Fibroblast of peridontal ligament (primary cell): ENCODE measurements at regions not wholly inside any gene's neighbourhood (a gene's known extent, or its start where the extent isn't known, plus 50 kb on each side); places are given as distances from the start of the nearest gene placed in this dataset.

Source experiments
- DNase-seq: peaks from one replicate; pipeline ENCODE4 v3.0.0-alpha.2; 2010; ENCODE audit errors: extremely low read depth

DNA sequence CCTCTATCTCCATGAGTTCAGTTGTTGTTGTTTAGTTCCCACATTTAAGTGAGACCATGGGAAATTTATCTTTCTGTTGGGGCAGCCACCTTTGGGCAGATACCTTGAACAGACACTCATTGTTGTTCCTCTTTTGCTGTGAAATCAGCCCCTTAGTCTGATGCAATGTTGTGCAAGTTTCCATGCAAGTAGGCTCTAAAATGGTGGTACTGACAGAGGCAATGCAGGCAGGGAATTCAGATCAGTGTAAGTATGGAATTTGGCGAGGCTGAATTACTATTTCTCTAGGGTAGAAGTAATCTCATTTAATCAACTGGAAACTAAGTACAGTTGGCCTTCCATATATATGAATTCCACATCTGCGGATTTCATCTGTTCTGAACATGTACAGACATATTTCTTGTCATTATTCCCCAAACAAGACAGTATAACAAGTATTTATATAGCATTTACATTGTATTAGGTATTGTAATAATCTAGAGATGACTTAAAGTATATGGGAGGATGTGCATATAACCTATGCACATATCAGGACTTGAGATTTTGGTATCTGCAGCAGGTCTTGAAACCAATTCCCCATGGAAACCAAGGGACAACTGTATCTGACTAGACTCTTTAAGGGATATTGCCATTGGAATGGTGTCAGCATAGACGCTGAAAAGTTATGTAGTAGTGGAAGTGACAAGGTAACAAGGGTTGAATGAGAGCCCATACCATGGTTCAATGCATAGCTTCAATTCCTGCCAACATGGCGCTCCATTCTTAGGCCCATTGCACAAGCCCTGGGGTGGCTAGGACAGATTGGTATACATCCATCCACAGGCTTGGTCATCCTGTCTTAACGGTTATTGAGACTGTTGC is 281.5 kb upstream of the HTR2A start:
- no peak for DNase-seq

DNA sequence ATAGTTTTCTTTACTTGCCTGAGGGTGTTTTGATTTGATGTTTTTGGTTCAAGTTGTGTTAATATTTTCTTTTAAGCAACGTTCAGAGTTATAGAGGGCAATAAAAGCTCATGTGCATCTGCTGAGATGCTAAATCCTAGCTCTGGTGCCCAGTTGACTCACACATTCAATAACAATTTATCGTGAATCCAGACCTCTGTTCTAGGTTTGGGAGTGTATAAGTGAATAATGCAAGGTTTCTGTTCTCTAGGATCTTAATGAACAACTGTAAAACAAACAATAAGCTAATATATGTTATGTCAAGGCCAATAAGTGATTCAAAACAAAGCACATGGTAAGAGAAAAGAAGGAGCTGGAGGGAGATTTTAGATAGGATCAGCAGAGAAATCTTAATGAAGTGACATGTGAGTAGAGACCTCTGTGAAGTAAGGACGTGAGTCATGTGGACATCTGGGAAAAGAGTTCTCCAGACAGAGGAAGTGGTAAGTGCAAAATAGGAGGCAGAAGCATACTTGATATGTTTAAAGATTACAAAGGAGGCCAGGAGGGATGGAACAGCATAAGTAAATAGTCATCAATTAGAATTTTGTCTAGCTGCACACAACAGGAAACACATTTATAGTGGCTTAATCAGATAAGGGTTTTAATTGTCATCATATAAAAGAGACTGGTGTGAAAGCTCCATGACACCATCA is 278.5 kb upstream of the HTR2A start:
- DNase-seq = peak; percentile 83

DNA sequence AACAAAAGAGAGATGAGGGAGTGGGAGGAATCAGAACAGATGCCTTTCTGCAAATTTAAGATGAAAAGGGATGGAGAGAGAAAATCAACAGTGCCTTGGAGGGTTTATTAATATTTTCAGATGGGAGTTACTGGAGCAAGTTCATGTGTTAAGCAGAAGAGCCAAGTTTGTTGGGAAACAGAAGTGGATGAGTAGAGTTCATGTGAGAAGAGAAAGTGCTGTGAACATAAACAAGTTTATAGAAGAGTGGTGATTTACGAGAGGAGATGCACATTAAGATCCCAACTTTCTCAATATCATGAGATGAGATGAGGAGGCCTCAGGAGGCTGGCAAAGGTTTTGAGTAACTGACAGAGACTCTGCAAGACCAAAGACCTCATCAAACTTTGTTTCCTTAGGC is 274.1 kb upstream of the HTR2A start:
- no peak for DNase-seq

DNA sequence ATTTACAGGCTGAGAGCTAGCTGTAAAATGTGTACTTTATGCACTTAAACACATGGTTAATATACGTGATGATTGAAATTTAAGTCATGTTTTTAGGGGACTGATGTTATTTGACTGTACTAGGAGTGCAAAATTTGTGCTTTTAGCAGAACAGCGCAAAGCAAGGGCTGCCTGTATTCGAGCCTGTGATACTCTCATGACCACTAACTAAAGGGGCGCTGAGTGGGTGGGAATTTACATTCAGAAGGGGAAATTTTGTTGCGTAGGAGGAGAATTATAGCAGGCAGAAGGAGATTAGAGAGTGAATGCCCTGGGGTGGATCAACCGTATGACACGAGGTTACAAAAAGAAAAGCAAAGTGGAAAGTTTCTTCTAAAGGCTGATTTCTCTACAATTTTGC is 271.8 kb upstream of the HTR2A start:
- peak; percentile 32 for DNase-seq

DNA sequence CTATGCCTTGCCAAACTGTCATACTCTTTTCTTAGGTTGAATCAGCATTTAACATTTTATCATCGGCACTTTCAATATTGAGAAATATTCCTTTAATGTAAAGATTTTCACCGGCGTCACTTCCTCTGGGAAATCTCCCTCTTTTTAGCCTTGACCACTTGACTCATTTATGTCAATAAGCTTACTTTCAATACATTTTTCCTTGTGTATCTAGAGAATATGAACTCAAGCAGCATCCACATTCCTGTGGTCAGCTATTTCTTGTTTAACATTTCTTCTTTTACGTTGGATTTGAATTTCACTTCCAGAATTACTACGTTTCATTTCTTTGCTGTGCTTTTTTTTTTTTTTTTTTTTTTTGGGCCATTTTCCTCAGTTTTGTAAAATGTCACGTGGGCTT is 271.2 kb upstream of the HTR2A start:
- DNase-seq = peak; percentile 87

DNA sequence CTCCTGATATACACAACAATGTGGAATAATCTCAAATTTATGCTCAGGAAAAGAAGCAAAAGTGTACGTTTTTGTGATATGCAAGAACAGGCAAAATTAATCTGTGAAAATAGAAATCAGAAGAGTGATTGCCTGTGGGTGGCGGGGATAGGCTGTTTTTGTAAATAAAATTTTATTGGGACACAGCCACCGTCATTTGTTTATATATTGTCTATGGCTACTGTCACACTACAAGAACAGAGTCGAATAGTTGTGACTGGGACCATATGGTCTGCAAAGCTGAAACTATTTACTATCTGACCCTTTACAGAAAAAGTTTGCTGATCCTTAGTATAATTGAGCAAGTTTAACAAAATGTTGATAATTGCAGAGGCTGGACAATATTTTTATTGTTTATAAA is 269.5 kb upstream of the HTR2A start:
- DNase-seq = no peak

DNA sequence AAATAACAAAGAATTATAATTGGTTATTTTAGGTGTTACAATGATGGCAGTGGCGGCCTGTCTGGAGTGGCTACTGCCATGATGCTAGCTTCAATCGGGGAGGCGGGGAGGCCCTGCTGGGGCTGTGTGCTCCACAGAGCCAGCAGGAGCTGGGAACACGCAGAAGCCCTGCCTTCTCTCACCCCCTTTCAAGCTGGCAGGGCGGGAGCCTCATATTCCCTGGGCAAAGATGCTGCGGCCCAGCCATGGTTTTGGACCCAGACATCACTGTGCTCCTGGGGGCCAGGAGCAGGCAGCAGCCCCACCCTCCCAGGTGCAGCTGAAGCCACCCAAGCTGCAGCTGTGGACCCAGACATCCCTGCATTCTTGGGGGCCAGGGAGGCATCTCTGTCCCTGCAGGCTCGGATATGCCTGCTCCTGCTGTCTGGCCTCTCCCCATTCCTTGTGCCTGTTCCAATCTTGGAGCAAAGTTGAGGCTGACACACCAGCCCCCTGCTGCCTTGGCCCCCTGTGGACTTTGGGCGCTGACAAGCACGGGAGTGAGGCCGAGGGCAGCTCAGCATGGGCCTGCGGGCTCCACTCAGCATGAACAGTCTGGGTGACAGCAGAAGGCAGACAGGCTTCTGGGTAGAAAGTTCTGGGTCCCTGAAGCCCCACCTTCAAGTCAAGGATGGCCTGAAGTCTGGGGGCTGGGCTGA is 263.1 kb upstream of the HTR2A start:
- no peak for DNase-seq

DNA sequence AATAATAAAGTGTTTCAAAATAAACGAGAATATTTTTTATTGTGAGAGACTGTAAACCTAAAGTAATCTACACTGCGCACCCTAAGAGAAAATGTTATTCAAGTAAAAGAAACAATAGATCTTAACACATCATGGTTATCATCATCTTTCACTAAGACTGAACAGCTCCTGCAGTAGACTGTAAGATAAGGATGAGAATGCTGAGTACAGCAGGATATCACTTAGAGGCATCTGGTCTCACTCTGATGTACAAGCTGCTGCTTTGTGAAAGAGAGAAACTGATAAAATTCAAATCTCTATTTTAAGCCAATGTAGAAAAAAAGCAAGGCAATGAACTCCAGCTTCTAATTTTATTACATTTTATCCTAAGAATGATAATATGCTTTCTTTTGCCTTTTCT is 261.7 kb upstream of the HTR2A start:
- no peak for DNase-seq

DNA sequence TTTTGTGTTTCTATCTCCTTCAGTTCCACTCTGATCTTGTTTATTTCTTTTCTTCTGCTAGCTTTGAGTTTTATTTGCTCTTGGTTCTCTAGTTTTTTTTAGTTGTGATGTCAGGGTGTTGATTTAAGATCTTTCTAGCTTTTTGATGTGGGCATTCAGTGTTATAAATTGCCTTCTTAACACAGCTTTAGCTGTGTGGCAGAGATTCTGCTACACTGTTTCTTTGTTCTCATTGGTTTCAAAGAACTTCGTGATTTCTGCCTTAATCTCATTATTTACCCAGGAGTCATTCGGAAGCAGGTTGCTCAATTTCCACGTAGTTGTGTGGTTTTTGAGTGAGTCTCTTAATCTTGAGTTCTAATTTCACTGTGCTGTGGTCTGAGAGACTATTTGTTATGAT is 251.7 kb upstream of the HTR2A start:
- DNase-seq = no peak

DNA sequence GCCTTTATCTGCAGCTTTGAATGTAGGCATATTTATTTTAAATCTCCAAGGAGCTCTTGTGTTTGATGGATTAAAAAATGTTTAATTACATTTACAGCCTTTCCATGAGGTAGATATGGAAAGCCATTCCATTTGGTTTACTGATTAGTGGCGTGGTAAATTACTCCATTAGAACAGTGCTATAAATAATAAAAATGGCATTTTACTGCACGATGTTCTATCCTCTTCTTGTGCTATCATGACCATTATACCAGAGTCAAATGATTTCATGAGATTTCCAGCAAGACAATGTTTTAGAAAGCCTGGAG is 250.9 kb upstream of the HTR2A start:
- DNase-seq = no peak

DNA sequence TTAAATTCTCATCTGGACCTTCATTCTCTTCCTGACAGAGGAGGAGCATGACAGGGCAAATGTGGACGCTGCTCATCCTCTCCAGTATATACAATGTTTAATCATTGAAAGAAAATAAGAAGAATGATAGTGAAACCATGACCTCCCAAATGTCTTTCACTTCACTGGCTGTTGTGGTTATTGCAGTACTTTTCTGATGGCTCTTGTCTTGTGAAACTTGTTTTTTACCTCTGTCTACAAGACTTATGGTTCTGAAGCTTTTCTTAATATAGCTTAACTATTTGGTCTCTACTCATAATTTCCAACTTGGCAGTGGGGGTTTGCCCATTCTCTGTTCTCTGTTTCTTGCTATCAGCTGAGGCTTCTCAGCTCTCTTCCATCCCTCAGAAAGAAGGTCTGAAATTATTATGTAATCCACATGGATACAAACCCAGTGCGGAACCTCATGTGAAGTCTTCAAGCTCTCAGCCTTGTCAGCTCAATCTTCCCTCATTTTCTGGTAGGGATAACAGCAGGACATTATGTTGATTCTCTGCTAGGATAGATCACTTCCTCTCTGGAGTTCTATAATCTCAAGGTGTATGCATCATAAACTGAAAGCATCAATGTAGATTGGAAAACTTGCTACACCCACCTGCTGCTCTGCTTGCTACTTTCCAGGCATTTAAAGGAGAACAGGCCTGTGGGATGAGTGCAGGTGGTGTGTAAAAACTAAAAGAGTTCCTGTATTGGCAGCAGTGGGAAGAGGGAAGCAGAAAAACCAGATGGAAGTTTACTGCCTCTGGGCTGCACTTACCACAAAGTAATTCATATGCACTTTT is 250.3 kb upstream of the HTR2A start:
- DNase-seq = no peak

DNA sequence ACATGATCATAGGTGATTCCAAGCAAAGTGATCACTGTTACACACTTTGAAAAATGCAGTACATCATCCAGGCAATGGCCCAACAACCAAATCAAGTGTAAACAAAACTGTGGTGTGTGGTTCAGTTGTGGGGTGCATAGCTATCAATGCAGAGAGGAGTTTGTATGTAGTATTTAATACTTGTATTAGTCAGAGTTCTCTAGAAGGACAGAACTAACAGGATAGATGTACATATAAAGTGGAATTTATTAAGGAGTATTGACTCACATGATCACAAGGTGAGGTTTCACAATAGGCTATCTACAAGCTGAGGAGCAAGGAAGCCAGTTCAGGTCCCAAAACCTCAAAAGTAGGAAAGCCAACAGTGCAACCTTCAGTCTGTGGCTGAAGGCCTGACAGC is 249.3 kb upstream of the HTR2A start:
- DNase-seq = peak; percentile 65

DNA sequence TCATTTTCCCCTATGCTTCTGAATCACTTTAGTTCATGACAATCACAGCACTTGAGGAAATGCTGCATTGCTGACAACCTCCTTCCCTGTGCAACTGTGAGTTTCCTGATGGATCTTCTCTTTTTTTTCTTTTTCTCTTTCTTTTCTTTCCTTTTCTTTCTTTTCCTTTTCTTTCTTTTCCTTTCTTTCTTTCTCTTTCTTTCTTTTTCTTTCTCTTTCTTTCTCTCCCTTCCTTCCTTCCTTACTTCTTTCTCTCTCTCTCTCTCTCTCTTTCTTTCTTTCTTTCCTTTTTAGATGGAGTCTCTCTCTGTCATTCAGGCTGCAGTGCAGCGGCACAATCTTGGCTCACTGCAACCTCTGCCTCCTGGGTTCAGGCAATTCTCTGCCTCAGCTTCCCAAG is 247.9 kb upstream of the HTR2A start:
- no peak for DNase-seq

DNA sequence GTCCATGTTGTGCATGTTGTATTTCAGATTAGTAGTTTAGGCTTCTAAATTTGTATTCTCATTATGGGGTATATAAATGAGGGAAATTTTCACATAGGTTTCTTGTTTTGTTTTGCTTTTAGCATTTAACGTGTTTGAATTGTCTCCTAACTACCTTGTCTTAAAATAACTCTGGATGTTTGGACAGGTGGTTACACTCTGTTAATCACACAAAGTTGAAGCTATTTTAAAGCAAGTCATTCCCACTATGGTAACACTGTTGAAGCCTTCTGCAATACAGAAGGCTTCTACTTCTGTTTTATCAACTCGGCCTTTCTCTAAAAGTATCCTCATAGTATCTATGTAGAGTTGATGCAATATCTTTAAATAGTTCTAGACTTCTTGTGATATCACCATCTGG is 245.3 kb upstream of the HTR2A start:
- no peak for DNase-seq

DNA sequence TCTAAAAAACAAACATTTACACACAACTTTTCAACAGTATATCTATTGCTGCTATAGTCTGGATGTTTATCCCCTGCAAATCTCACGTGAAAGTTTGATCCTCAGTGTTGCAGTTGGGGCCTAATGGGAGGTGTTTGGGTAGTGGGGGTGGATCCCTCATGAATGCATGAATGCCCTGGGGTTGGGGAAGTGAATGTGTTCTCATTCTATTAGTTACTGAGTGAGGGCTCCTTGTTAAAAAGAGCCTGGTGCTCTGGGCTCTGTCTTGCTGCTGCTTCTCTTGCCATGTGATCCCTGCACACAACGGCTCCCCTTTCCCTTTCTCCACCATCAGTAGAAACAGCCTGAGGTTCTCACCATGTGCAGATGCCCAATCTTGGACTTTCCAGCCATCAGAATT is 242.7 kb upstream of the HTR2A start:
- DNase-seq = no peak

DNA sequence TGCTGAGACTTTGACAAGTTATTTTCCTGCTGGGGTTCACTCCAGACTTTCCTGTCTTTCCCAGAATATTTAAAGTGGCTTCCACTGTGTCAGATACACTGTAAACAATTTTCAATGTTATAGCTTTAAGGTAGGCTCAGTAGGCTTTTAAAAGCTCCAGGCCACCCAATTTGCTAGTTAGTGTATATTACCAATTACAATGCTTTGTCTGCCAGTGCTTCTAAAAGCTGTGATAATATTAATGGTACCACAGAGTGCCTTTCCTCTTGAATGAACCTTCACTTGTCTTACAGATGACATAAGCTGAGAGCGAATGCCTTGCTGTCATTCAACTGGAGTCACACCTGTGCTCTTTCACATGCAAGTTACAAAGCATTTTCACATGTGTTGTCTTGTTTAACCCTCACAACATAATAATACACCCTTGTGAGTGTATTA is 239.7 kb upstream of the HTR2A start:
- no peak for DNase-seq

DNA sequence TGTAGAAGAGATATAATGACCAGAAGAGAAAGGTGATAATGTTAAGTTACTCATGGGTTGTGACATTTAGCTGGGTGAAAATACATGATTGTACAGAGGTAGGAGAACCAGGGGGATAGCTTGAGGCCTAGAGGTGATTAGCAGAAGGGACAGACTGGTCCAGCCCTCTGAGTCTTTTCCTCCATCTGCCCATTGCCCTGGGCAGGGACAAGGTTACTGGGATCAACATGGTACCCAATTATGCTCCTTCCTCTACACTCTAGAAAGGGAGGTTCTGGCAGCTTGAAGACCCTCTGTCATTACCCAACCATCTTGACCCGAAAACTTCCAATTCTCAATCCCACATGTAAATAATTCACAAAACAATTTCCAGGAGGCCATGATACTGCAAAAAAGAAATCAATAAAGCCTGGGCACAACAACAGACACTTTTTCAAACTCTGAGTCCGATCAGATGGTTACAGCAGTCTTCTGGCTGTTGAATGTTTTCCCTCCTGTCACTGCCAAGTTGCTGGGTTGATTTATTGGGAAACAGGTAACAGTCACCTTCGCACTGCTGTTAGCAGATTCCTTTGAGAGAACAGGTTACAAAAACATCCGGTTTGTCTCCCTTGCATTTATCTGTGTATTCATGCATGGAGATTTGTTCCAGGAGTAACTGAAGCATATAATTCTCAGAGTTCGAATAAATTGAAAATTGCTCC is 239.1 kb upstream of the HTR2A start:
- no peak for DNase-seq

DNA sequence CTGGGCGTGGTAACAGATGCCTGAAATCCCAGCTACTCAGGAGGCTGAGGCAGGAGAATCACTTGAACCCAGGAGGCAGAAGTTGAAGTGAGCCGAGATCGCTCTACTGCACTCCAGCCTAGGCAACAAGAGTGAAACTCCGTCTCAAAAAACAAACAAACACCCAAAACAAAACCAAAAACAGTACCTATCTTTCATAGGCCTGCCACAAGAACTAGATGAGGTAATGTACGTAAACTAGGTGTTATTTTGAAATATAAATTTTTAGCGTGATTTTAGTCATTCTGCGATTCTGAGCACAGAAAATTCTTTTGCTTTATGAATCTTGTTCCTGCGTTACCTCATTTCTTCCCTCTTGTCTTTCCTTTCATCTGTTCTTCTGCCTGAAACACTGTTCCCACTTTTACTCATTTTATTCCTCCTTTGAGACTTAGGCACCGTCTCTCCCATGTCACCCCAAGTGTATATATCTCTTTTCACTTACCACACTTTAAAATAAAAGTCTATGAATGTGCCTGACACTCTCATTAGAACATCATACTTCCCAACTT is 238.2 kb upstream of the HTR2A start:
- DNase-seq = no peak

DNA sequence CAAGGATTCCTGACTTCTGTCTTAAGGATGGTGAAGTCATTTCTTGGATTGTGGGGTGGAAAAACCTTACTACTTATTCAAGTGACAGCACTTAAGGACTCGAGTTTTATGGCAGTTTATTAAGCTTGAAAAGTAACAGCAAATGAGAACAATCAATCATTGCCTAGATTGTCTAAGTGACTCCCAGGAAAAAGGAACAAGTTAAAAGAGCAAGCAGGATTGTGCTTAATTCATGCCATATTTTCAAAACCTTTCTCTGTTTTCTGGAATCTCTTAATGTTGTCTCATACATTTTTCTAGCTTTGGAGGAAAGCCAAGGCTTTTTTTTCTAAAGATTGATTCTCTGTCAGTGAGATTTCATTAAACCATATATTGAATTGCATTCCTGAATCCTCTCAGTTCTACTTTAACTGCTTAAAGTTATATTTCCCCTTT is 236.2 kb upstream of the HTR2A start:
- DNase-seq = peak; percentile 56

DNA sequence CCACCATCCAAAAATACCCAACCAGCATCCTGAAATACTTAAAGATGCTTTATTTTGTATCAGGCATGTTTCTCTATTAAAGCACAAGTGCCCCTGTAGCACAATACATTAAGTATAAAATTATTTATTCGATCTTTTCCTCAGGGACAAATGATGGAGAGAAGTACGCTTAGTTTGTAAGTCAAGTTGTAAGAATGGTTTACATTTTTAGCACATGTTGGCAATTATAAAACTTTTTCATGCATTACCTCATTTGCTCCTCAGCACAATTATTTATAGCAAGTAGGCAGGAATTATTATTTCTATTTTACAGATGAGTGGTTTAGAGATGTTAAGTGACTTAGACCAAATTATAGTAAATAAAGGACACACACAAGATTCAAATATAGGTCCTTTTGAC is 232.6 kb upstream of the HTR2A start:
- DNase-seq = no peak

DNA sequence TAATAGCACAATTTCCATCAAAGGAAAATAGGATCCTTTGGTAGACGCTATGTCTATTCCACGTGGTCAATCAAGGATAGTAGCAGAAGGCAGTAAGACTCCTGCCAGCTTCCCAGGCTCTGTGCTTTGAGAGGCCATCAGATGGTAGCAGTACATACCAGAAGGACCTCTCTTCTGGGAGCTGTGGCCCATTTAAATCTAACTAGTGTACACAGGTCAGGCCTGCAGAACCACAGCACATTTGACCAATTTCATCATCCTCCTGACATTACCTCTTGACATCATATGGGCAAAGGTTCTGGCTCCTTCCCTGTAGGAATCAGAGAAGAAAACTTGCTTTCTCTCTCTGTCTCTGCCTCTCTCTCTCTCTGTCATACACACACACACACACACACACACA is 229.6 kb upstream of the HTR2A start:
- DNase-seq = peak; percentile 27
